PC-9 (cell line): ENCODE measurements at regions not wholly inside any gene's neighbourhood (a gene's known extent, or its start where the extent isn't known, plus 50 kb on each side); places are given as distances from the start of the nearest gene placed in this dataset.

Source experiments
- EZH2 ChIP-seq: fragments of 200-600 bp; sonication (generic); IDR thresholded peaks from 2 replicates; pipeline ENCODE4 v1.8.0; 2017; ENCODE audit warnings: antibody characterized with exemption, low read depth
- TF ChIP-seq, protein P1 (sequence below): fragments of 200-600 bp; sonication (generic); conservative IDR thresholded peaks from 2 replicates; pipeline ENCODE4 v1.6.1; 2017; ENCODE audit warnings: mixed run types, antibody characterized with exemption, mild to moderate bottlenecking, moderate library complexity

GRCh38 chr7:46133072-46133471, 212.0 kb upstream of the IGFBP3 start:
- TF ChIP-seq, protein P1, sequence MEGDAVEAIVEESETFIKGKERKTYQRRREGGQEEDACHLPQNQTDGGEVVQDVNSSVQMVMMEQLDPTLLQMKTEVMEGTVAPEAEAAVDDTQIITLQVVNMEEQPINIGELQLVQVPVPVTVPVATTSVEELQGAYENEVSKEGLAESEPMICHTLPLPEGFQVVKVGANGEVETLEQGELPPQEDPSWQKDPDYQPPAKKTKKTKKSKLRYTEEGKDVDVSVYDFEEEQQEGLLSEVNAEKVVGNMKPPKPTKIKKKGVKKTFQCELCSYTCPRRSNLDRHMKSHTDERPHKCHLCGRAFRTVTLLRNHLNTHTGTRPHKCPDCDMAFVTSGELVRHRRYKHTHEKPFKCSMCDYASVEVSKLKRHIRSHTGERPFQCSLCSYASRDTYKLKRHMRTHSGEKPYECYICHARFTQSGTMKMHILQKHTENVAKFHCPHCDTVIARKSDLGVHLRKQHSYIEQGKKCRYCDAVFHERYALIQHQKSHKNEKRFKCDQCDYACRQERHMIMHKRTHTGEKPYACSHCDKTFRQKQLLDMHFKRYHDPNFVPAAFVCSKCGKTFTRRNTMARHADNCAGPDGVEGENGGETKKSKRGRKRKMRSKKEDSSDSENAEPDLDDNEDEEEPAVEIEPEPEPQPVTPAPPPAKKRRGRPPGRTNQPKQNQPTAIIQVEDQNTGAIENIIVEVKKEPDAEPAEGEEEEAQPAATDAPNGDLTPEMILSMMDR = no peak
- TF ChIP-seq EZH2 = no peak
